Activated CD8-positive, alpha-beta T cell treated with anti-CD3 and anti-CD28 coated beads for 36 hours (primary cell): ENCODE measurements at regions not wholly inside any gene's neighbourhood (a gene's known extent, or its start where the extent isn't known, plus 50 kb on each side); places are given as distances from the start of the nearest gene placed in this dataset.

Experiments
- ATAC-seq: fragments of 200-7000 bp; cut with Tn5 transposase; one replicate; pipeline ENCODE4 v1.10.0; 2021; ENCODE audit warnings: mild to moderate bottlenecking, moderate library complexity
- CTCF ChIA-PET: fragments of 350-600 bp; sonication (Branson Sonifier 250); formaldehyde crosslinking; loops from one replicate; lab custom pipeline; 2021; ENCODE audit warnings: antibody characterized with exemption; lab: Charles Lee
- POLR2A ChIA-PET: fragments of 350-600 bp; sonication (Branson Sonifier 250); formaldehyde crosslinking; loops from one replicate; lab custom pipeline; 2021; ENCODE audit warnings: antibody characterized with exemption; lab: Charles Lee
- DNase-seq: peaks from one replicate; pipeline ENCODE4 v3.0.0-alpha.2; 2020
- H3K27ac Mint-ChIP-seq: one replicate; pipeline ENCODE4 v1.8.0; 2021; ENCODE audit warnings: mild to moderate bottlenecking, mixed read lengths
- H3K27me3 Mint-ChIP-seq: one replicate; pipeline ENCODE4 v1.8.0; 2021; ENCODE audit warnings: mixed read lengths
- H3K36me3 Mint-ChIP-seq: one replicate; pipeline ENCODE4 v1.8.0; 2021; ENCODE audit warnings: low read depth, mixed read lengths
- H3K4me1 Mint-ChIP-seq: one replicate; pipeline ENCODE4 v1.8.0; 2021; ENCODE audit warnings: low read depth, mixed read lengths
- H3K4me3 Mint-ChIP-seq: one replicate; pipeline ENCODE4 v1.8.0; 2021; ENCODE audit warnings: mild to moderate bottlenecking, moderate library complexity, mixed read lengths
- H3K9me3 Mint-ChIP-seq: one replicate; pipeline ENCODE4 v1.8.0; 2021; ENCODE audit warnings: mixed read lengths
- intact Hi-C: fragments of 100-400 bp; cut with micrococcal nuclease; formaldehyde crosslinking; loops from one replicate; pipeline ENCODE4 v1.10.0; 2022
- TF ChIP-seq, protein P1 (sequence below): fragments of 200-600 bp; IDR thresholded peaks from one replicate; pipeline ENCODE4 v1.8.0; 2022; ENCODE audit warnings: antibody characterized with exemption, mild to moderate bottlenecking

DNA sequence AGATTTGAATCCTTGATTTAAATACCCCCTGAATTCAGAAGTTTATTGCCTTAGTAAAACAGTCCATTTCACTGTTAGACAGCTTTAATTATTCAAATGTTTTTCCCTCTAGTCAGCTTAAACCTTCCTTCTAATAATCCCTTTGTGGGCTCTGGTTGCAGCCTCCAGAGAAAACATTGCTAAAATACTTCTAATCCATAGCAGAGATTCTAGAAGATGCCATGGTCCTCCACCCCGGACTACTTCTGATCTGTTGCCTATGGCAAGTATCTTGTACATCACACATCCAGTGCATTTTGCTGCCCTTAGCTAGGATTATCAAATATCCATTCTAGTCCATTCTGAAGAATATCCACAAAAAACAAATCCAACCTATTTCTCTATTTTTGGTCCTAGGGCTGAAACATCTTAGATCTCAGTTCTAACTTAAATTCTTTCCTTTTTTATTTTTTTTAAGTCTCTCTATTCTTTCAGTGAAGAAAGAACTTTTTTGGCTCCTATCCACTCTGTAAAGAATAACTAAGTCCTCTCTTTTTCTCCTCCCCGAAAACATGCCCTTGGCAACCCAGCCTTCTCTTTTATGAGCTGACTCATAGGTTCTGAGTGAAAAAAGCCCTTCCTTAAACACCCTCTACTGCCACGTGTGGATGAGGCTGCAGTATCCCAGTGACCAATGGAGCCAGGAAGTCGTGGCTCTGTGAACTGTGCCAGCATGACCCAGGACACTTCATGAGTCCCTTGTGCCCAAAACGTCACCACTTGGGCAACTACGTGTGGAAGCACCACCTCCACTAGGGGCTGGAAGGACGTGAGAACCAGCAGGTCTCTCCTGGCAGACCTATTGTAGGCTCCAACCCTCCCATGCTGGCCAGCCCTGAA, 349.8 kb downstream of the TNS1 start:
- DNase-seq (no peak), ATAC-seq (no peak)
- Mint-ChIP-seq H3K4me1 (peaks cover 12% of the 10 kb centered on the region), H3K27me3 (no peaks in the 10 kb centered on the region), H3K4me3 (no peak overlapping the region), H3K27ac (no peak overlapping the region), H3K9me3 (no peaks in the 10 kb centered on the region), H3K36me3 (no peaks in the 10 kb centered on the region)
- intact Hi-C loops, result loop anchor here (10.0 kb wide), 1 partner anchor 102 kb away; no protein-coding TSS in a partner anchor
- ChIA-PET CTCF (interaction anchor here (0.8 to 3.8 kb wide), 5 partner anchors 10 to 449 kb away, joined by 3 to 41 read pairs (median 3); no protein-coding TSS in a partner anchor), POLR2A (interaction anchor here (0.6 kb wide), 1 partner anchor 131 kb away, joined by 3 read pairs; no protein-coding TSS in a partner anchor)
- TF ChIP-seq, protein P1, sequence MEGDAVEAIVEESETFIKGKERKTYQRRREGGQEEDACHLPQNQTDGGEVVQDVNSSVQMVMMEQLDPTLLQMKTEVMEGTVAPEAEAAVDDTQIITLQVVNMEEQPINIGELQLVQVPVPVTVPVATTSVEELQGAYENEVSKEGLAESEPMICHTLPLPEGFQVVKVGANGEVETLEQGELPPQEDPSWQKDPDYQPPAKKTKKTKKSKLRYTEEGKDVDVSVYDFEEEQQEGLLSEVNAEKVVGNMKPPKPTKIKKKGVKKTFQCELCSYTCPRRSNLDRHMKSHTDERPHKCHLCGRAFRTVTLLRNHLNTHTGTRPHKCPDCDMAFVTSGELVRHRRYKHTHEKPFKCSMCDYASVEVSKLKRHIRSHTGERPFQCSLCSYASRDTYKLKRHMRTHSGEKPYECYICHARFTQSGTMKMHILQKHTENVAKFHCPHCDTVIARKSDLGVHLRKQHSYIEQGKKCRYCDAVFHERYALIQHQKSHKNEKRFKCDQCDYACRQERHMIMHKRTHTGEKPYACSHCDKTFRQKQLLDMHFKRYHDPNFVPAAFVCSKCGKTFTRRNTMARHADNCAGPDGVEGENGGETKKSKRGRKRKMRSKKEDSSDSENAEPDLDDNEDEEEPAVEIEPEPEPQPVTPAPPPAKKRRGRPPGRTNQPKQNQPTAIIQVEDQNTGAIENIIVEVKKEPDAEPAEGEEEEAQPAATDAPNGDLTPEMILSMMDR, result no peak

DNA sequence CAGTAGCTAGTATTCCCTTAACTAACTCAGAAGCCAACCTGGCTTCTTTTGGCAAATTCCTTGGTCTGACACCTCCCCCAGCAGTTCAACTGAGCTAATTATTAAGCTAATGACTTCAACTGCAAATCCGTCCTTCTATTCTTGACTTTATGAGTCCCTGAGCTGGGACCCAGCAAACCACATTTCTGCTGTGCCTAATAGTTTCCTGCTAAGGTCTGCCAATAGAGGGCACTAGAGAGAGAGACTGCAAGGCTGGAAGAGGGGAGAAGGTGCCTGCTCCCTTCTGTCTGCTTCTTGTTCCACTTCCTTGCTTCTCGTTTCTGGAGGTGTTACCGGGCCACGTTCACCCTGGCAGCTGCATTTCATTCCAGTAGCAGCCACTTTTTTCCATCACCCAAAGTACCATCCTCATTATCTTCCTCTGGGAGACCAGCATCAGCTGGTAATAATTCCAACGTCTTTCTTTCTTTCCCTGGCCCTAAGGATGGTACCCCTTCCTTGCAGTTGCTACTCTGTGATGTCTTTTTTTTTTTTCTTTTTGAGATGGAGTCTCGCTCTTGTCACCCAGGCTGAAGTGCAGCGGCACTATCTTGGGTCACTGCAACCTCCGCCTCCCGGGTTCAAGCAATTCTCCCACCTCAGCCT, 352.0 kb downstream of the TNS1 start:
- H3K27ac Mint-ChIP-seq, result no peak overlapping the region
- H3K27me3 Mint-ChIP-seq, result no peaks in the 10 kb centered on the region
- TF ChIP-seq, protein P1, result peak; percentile 75
- H3K4me3 Mint-ChIP-seq, result no peak overlapping the region
- POLR2A ChIA-PET, result interaction anchor here (1.2 kb wide), 1 partner anchor 57 kb away, joined by 3 read pairs; no protein-coding TSS in a partner anchor
- H3K4me1 Mint-ChIP-seq, result peaks cover 9% of the 10 kb centered on the region
- CTCF ChIA-PET, result interaction anchor here (0.6 to 3.8 kb wide), 49 partner anchors 9 to 965 kb away, joined by 3 to 41 read pairs (median 4); no protein-coding TSS in a partner anchor
- intact Hi-C loops, result loop anchor here (10.0 kb wide), 1 partner anchor 104 kb away; no protein-coding TSS in a partner anchor
- H3K36me3 Mint-ChIP-seq, result no peaks in the 10 kb centered on the region
- H3K9me3 Mint-ChIP-seq, result no peaks in the 10 kb centered on the region
- DNase-seq, result peak; percentile 42
- peak; percentile 92 for ATAC-seq

DNA sequence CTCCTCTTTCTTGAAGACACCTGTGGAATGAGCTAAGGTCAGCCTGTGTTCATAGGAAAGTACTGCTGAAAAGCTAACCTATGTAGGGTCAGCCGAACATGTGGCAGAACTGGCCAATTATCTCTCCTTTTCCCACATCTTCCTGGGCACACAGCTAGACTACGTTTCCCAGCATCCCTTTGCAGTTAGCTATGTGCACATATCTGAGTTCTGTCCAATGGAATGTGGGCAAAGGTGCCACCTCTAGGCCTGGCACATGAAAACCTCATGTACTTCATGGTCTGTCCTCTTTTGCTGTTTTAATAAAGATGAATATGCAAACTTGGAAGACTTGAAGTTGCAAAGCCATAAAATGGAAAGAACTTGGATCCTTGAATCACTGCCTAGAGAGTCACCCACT, 352.6 kb downstream of the TNS1 start:
- TF ChIP-seq, protein P1, result no peak
- Mint-ChIP-seq H3K36me3 (no peaks in the 10 kb centered on the region), H3K27me3 (no peaks in the 10 kb centered on the region), H3K4me3 (no peak overlapping the region), H3K4me1 (peaks cover 9% of the 10 kb centered on the region), H3K9me3 (no peaks in the 10 kb centered on the region), H3K27ac (no peak overlapping the region)
- DNase-seq (no peak), ATAC-seq (no peak)
- intact Hi-C loops, result loop anchor here (10.0 kb wide), 1 partner anchor 105 kb away; no protein-coding TSS in a partner anchor
- CTCF ChIA-PET, result interaction anchor here (0.6 to 3.8 kb wide), 42 partner anchors 9 to 964 kb away, joined by 3 to 41 read pairs (median 4); no protein-coding TSS in a partner anchor
- POLR2A ChIA-PET, result interaction anchor here (1.2 kb wide), 1 partner anchor 56 kb away, joined by 3 read pairs; no protein-coding TSS in a partner anchor

DNA sequence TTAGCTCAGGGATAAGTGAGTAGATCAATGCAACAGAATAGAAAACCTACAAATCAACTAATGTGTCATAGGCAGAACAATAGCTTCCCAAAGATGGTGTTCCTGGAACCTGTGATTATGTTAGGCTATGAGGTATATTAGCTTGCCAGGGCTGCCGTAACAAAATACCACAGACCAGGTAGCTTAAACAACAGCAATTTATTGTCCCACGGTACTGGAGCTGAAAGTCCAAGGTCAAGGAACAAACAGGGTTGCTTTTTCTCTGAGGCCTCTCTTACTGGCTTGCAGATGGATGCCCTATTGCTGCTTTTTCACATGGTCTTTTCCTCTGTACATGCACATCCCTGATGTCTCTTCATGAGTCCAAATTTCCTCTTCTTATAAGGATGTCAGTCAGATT, 354.9 kb downstream of the TNS1 start:
- CTCF ChIA-PET, result interaction anchor here (0.9 to 2.1 kb wide), 4 partner anchors 9 to 141 kb away, joined by 3 to 8 read pairs (median 4); no protein-coding TSS in a partner anchor
- Mint-ChIP-seq H3K4me1 (peaks cover 2% of the 10 kb centered on the region), H3K36me3 (no peaks in the 10 kb centered on the region), H3K4me3 (no peak overlapping the region), H3K27me3 (no peaks in the 10 kb centered on the region), H3K9me3 (no peaks in the 10 kb centered on the region), H3K27ac (no peak overlapping the region)
- DNase-seq (no peak), ATAC-seq (no peak)
- POLR2A ChIA-PET, result no interaction called here
- intact Hi-C loops, result no loop called here
- TF ChIP-seq, protein P1, result no peak
